Loucy (cell line): ENCODE measurements at regions not wholly inside any gene's neighbourhood (a gene's known extent, or its start where the extent isn't known, plus 50 kb on each side); places are given as distances from the start of the nearest gene placed in this dataset.

Experiments used
- CTCF ChIP-seq: fragments of 200-600 bp; sonication (generic); conservative IDR thresholded peaks from 2 replicates; pipeline ENCODE4 v1.5.1; 2014; ENCODE audit warnings: mild to moderate bottlenecking, antibody characterized with exemption, low read length
- EZH2phosphoT487 ChIP-seq: fragments of 200-600 bp; IDR thresholded peaks from 2 replicates; pipeline ENCODE4 v1.6.1; 2018; ENCODE audit warnings: antibody characterized with exemption, mild to moderate bottlenecking, moderate library complexity, borderline replicate concordance

- TF ChIP-seq CTCF (no peak), EZH2phosphoT487 (no peak)
Measured at GRCh38 chr2:100212850-100213249, 70.5 kb upstream of the AFF3 start.
